Ishikawa (cell line): ENCODE measurements at regions not wholly inside any gene's neighbourhood (a gene's known extent, or its start where the extent isn't known, plus 50 kb on each side); places are given as distances from the start of the nearest gene placed in this dataset.

ENCODE experiments used
- CEBPB ChIP-seq: IDR thresholded peaks from 2 replicates; pipeline ENCODE4 v1.6.1; 2012
- CREB1 ChIP-seq: IDR thresholded peaks from 2 replicates; pipeline ENCODE4 v1.6.1; 2012; ENCODE audit warnings: low read depth
- EGR1 ChIP-seq: IDR thresholded peaks from 2 replicates; pipeline ENCODE4 v1.6.1; 2012
- RAD21 ChIP-seq: IDR thresholded peaks from 2 replicates; pipeline ENCODE4 v1.6.1; 2012; ENCODE audit warnings: low read depth
- TAF1 ChIP-seq: IDR thresholded peaks from 2 replicates; pipeline ENCODE4 v1.6.1; 2012; ENCODE audit warnings: low read depth, mild to moderate bottlenecking
- TEAD4 ChIP-seq: IDR thresholded peaks from 2 replicates; pipeline ENCODE4 v1.6.1; 2012
- YY1 ChIP-seq: IDR thresholded peaks from 2 replicates; pipeline ENCODE4 v1.6.1; 2012; ENCODE audit warnings: low read depth
- ZBTB7A ChIP-seq: IDR thresholded peaks from 2 replicates; pipeline ENCODE4 v1.6.1; 2012; ENCODE audit warnings: low read depth
- TF ChIP-seq, protein P1 (sequence below): IDR thresholded peaks from 2 replicates; pipeline ENCODE4 v1.6.1; 2012
- TF ChIP-seq, protein P2 (sequence below): IDR thresholded peaks from 2 replicates; pipeline ENCODE4 v1.6.1; 2012; ENCODE audit warnings: low read depth, mild to moderate bottlenecking

DNA sequence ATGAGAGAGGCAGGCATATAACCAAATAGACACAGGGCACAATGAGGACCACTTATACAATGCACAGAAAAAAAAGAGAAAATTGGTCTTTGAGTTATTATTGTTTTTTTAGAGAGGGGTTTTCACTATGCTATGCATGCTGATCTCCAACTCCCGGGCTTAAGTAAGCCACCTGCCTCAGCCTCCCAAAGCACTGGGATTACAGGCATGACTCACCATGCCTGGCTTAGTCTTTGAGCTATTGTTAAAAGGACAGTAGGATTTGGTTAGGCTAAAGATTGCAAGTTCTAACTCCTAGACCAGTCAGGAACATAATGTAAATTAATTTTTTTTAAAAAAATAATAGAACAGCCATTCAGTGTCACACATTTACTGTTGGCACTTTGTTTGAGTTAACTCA, 340.1 kb downstream of the GPAT3 start:
- TF ChIP-seq CEBPB (no peak), EGR1 (no peak), ZBTB7A (no peak), CREB1 (no peak), YY1 (no peak), TAF1 (no peak), TEAD4 (no peak), RAD21 (no peak)
- TF ChIP-seq, protein P1, sequence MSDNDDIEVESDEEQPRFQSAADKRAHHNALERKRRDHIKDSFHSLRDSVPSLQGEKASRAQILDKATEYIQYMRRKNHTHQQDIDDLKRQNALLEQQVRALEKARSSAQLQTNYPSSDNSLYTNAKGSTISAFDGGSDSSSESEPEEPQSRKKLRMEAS, result no peak
- TF ChIP-seq, protein P2, sequence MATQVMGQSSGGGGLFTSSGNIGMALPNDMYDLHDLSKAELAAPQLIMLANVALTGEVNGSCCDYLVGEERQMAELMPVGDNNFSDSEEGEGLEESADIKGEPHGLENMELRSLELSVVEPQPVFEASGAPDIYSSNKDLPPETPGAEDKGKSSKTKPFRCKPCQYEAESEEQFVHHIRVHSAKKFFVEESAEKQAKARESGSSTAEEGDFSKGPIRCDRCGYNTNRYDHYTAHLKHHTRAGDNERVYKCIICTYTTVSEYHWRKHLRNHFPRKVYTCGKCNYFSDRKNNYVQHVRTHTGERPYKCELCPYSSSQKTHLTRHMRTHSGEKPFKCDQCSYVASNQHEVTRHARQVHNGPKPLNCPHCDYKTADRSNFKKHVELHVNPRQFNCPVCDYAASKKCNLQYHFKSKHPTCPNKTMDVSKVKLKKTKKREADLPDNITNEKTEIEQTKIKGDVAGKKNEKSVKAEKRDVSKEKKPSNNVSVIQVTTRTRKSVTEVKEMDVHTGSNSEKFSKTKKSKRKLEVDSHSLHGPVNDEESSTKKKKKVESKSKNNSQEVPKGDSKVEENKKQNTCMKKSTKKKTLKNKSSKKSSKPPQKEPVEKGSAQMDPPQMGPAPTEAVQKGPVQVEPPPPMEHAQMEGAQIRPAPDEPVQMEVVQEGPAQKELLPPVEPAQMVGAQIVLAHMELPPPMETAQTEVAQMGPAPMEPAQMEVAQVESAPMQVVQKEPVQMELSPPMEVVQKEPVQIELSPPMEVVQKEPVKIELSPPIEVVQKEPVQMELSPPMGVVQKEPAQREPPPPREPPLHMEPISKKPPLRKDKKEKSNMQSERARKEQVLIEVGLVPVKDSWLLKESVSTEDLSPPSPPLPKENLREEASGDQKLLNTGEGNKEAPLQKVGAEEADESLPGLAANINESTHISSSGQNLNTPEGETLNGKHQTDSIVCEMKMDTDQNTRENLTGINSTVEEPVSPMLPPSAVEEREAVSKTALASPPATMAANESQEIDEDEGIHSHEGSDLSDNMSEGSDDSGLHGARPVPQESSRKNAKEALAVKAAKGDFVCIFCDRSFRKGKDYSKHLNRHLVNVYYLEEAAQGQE, result no peak
